GM21423 (cell line): ENCODE measurements at regions not wholly inside any gene's neighbourhood (a gene's known extent, or its start where the extent isn't known, plus 50 kb on each side); places are given as distances from the start of the nearest gene placed in this dataset.
"Not testable (repeated sequence)": the region's sequence is repeated elsewhere in the genome, so short reads cannot be mapped to it uniquely, and the experiment has no call there.

Experiments used
- ATAC-seq: cut with Tn5 transposase; IDR thresholded peaks from one replicate; pipeline ENCODE4 v1.9.1; 2021; ENCODE audit warnings: mild to moderate bottlenecking, moderate library complexity; ENCODE audit not compliant: unreplicated experiment

- ATAC-seq: no peak
Observed at GRCh38 chr16:13453325-13453724, 466.6 kb upstream of the ERCC4 start.

- ATAC-seq: no peak
Observed at GRCh38 chr16:13453938-13454553, 465.9 kb upstream of the ERCC4 start.

DNA sequence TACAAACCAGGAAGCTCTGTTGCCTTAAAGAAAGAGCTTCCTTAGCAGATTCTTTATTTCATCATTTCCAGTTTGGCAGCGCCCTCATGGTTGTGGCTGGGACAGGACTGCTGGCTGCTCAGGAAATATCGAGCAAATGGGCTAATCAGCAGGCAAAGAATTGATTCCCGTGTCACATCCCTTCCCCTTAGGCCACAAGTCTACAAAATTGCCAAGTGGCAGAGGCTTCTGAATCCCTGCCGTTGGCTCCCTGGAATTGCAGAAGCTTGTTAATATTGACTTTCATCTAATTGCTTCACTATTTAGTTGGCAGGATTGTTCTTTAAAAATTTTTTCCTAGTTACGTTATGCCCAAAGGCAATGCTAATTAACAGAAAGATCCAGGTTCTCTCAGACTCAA is 456.3 kb upstream of the ERCC4 start:
- ATAC-seq: no peak

GRCh38 chr16:13471036-13471435 is 448.9 kb upstream of the ERCC4 start:
- ATAC-seq: no peak

DNA sequence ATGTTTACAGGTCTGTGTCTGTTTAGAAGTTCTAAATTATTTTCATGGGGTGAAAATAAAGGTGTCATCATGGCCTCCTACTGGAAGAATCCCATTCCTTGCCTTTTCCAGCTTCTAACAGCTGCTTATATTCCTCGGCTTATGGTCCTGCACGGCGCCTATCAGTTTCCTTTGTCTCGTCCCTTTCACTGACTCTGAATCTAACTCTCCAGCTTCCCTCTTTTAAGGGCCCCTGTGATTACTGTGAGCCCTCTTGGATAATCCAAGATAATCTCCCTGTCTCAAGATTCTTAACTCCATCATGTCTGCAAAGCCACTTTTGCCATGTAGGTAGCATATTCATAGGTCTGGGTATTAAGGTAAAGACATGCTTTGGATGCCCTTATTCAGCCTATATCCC is 441.0 kb upstream of the ERCC4 start:
- no peak for ATAC-seq

- ATAC-seq: no peak
Observed at GRCh38 chr16:13479549-13479948, 440.4 kb upstream of the ERCC4 start.

GRCh38 chr16:13480801-13481200 is 439.2 kb upstream of the ERCC4 start:
- no peak for ATAC-seq

GRCh38 chr16:13483121-13483520 is 436.8 kb upstream of the ERCC4 start:
- ATAC-seq: no peak

- ATAC-seq: not testable (repeated sequence)
Observed at GRCh38 chr16:13489416-13489815, 430.5 kb upstream of the ERCC4 start.

GRCh38 chr16:13492046-13492445 is 427.9 kb upstream of the ERCC4 start:
- ATAC-seq: no peak

DNA sequence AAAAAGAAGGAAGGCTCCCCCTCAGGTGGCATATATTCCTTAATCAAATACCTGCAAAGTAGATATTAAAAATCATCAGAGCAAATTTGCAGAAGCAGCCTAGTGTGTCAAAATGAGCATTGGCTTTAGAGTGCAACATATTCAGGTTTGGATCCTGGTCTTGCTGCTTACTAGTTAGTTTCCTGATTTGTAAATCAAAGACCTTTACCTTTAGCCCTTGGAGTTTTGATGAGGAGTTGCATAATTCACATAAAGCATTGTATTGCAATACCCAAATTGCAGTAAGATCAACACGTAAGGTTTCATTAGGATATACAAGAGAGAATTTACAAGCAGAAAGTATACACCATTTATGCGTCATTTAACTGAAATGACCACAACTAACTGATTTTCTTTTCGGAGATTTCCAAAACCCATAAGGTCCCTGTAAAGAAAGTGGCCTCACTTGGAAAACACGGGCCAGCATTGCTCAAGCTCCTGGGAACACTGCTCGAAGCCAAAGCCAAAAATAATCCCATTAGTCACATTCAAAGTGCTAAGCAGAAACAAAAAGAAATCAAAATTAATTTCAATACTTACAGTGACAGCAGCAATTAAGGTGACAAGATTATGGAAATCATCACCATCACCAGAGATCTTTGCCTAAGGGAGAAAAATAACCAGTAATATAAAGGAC is 415.9 kb upstream of the ERCC4 start:
- no peak for ATAC-seq

DNA sequence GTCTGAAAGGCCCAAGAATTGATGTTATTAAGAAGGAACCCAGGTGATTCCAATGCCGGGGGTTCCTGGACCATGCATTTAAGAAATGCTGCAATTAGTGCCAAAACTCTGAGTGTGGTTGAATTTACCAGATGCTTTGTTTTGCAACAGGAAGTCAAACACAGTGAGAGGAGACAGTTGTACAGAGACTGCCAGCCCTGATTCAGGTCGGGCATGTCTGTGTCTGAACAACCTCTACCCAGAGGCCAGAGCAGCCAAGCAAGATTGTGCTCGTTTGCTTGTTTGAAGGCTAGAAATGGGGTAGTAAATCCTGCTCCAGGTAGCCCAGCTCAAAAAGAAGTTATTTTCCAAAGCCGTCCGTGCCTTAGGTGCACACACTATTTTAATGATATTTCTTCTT is 412.4 kb upstream of the ERCC4 start:
- ATAC-seq: no peak

GRCh38 chr16:13510425-13511151 is 409.4 kb upstream of the ERCC4 start:
- no peak for ATAC-seq

DNA sequence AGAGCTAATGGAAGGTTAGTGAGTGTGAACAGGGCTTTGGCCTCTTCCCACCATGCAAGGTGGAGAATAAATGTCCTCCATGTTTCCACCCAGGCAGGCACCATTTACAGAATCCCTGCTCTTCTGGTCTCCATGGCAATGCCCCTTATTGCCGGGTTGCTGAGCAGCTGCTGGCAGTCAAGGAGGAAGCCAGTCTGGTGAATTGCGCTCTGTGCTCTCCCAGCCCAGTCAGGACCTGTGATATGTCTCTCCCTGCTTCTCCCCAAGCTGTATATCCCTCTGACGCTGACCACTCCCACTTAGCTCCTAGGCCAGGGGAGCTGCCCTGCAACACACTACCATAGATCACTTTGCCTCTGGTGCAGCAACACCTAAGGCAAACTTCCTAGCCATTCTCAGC is 402.1 kb upstream of the ERCC4 start:
- no peak for ATAC-seq

DNA sequence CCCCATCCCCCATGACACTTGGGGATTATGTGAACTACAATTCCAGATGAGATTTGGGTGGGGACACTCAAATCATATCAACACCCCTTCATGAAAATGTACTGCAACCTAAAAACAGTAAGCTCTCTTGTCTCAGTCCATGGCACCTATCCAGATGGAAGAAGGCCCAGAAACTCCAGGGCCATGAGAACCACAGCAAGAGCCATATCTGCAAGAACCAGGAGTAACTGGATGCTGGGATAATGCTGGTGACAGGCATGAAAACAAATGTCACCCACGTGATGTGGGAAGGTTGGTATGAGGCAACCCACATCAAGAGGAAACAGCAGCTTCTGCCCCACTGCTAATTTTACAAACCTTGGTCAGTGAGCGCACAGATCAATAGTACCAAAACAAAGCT is 400.1 kb upstream of the ERCC4 start:
- ATAC-seq: no peak

DNA sequence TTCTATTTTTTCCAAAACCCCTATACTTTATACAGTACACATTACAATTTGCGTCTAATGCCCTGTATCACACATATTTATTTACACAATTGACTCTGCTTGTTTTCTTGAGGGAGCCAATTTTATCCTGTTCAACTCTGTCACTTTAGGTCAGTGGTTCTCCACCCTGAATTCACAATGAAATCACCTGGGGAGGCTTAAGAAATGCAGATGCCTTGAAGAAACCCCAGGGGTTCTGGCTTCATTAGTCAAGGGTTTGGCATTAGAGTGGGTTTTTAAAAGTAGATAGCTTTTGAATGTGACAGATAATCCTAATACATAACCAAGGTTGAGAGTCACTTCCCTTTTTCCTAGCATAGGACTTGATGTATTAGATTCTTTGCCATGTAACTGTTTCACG is 398.6 kb upstream of the ERCC4 start:
- ATAC-seq: no peak

DNA sequence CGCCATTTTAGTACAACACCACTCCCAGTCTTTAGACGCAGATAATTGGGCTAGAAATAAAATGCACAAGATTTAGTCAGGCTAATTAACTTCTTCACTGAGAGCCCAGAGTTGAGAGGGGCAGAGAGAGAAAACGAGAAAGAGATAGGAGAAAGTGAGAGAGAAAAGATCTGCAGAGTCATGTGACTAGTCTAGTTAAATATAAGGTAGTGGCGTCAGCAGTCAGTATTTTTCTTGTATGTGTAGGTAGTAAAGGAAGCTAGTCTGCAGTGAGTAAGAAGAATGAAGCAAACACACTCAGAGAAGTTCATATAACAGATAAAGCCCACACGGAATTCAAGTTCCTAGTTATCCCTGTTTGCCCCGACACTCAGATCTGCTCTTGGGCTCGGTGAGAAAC is 392.6 kb upstream of the ERCC4 start:
- ATAC-seq: no peak

DNA sequence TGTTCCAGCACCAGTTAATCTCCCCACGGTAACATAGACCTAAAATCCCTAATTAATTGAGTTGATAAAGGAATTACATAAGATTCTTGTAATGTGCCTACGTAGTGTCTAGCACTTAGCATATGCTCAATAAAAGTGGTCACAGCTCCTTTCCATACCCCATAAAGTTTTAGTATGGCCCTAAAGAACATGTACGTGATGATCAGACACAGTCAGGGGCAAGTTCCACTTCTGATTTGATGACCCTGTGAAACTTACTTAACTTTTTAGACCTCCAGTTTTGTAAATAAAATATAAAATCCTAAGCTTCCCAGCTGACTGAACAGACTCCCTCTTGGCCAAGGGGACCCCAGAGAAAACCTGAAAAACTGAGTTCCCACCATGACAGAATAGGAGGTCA is 391.3 kb upstream of the ERCC4 start:
- ATAC-seq: no peak

DNA sequence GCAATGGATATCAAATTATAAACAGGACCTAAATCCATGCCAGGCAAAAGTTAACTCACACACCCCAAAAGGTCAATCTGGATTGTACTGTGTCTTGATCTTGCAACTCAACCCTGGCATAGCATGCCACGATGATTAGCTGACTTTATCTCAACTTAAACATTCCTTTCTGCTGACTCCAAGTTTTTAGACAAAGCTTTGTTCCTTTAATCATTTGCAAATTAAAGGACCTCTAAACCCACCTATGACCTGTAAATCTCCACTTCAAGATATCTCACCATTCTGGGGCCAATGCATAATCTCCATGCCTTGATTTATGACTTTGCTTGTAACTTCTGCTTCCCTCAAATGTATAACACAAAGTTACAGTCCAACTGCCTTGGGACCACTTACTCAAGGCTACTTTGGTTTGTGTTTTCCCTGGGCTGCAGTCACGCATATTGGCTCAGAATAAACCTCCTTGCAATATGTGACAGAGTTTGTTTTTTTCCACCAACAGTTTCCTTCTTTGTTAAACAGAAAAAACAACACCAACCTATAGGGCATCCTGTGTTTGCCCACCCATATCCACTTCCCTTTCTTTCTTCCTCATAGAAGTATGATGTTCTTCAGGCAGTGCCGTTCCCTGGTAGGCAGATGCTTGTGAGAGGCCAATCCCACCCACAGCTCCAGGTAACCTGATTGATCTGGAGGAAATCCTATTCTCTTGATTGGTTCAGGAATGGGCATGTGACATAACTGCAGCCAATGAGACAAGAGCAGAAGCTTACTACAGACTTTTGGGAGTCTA is 390.6 kb upstream of the ERCC4 start:
- no peak for ATAC-seq

DNA sequence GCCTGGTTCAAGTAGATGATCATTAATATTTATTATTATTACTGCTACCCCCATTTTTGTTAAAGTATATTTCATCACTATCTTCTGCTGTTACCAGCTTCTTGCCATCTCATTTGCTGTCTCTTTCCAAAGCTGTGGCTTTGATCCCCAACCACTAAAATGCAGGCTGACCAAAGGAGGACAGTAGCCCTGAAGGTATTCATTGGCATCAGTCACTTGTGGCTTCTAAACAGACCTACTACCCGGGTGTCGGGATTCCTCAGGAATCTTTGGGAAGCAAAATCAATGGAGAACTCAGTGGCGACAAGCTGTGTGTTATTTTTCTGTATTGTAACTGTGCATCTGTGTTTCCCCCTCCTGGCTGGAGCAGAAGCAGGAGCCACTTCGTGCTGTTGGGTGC is 379.2 kb upstream of the ERCC4 start:
- no peak for ATAC-seq

GRCh38 chr16:13542284-13542683 is 377.7 kb upstream of the ERCC4 start:
- no peak for ATAC-seq

DNA sequence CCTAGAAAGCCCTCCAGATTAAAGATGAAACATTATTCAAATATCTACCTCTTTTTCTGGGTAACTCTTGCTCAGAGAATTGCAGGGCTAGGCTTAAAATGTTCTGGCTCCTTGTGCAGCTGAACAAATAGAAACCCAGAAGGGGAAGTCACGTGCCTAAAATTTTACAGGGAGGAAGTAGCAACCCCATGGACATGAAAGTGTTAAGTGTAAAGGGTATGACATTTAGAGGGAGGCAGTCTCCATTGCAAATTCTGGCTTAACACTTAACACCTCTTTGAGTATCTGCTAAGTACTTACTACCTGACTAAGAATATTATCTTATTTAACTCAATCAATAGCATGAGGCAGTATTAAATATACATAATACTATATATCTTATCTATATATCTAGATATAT is 376.1 kb upstream of the ERCC4 start:
- ATAC-seq: no peak
